ENCODE measurements at regions not wholly inside any gene's neighbourhood (a gene's known extent, or its start where the extent isn't known, plus 50 kb on each side); places are given as distances from the start of the nearest gene placed in this dataset.

GRCh38 chr14:104444159-104445030 lies 135.2 kb upstream of the C14orf180 start:
- no peak for TF ChIP-seq POLR2A (IDR thresholded peaks at IDR 0.05; ENCODE audit: low read length)
- no peak for TF ChIP-seq GATA1 (IDR thresholded peaks at IDR 0.05; ENCODE audit: low read depth, low read length)

Data from erythroblast (primary cell).